GM12864 (cell line): ENCODE measurements at regions not wholly inside any gene's neighbourhood (a gene's known extent, or its start where the extent isn't known, plus 50 kb on each side); places are given as distances from the start of the nearest gene placed in this dataset.

ENCODE experiments used
- DNase-seq: peaks from one replicate; pipeline ENCODE4 v3.0.0-alpha.2; 2011; ENCODE audit warnings: low read depth
- H3K4me3 ChIP-seq: 2 replicates; pipeline ENCODE4 v1.5.1; 2011; ENCODE audit warnings: mild to moderate bottlenecking, low read depth, low read length, control low read depth
- TF ChIP-seq, protein P1 (sequence below): IDR thresholded peaks from 2 replicates; pipeline ENCODE4 v1.5.1; 2011; ENCODE audit warnings: low read depth, mild to moderate bottlenecking, moderate library complexity, low read length, control low read depth, inconsistent platforms; ENCODE audit errors: missing control alignments

DNA sequence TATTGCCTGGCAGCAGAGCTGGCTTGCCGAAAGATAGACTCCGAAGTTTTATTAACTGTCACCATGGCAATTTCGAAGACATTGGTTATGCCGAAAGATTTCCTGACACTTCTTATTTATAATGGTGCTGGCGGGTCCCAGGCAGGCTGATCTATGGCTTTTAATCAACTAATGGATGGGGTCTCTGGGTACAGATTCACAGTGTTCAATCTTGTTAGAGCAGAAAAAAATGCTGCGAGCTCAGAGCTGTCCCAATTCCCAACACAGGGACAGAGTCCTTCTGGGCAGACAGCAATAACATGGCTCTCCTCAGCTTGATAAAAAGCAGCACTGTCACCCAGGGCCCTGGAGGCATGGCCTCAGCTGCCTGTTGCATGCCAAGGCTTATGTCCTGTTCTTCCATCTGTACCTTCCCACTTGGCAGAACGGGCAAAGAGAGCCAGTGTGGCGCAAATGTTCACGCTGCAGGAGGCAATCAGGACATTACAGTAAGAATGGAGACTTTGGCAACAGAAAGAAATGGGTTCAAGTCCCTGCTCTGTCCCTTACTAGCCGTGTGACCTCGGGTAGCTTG, 228.2 kb upstream of the PWP1 start:
- H3K4me3 ChIP-seq, result no peak overlapping the region
- TF ChIP-seq, protein P1, sequence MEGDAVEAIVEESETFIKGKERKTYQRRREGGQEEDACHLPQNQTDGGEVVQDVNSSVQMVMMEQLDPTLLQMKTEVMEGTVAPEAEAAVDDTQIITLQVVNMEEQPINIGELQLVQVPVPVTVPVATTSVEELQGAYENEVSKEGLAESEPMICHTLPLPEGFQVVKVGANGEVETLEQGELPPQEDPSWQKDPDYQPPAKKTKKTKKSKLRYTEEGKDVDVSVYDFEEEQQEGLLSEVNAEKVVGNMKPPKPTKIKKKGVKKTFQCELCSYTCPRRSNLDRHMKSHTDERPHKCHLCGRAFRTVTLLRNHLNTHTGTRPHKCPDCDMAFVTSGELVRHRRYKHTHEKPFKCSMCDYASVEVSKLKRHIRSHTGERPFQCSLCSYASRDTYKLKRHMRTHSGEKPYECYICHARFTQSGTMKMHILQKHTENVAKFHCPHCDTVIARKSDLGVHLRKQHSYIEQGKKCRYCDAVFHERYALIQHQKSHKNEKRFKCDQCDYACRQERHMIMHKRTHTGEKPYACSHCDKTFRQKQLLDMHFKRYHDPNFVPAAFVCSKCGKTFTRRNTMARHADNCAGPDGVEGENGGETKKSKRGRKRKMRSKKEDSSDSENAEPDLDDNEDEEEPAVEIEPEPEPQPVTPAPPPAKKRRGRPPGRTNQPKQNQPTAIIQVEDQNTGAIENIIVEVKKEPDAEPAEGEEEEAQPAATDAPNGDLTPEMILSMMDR, result no peak
- no peak for DNase-seq

DNA sequence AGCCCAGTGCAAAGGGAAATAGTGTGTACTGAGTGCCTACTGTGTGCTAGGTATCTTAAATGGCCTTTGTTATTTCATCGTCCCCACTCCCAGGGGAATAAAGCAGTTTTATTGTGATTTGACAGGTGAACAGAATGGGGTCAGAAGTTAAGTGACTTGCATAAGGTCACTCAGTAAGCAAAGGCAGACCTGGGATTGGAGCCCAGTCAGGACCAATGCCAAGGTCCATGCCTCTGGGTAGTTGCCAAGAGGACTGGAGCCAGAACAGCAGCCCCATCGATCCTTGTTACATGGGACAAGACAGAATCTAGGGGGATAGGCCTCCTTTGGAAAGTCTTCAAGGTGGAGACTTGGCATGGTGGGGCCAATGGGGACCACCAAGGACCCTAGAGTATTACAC, 227.4 kb upstream of the PWP1 start:
- no peak overlapping the region for H3K4me3 ChIP-seq
- TF ChIP-seq, protein P1, result no peak
- no peak for DNase-seq

DNA sequence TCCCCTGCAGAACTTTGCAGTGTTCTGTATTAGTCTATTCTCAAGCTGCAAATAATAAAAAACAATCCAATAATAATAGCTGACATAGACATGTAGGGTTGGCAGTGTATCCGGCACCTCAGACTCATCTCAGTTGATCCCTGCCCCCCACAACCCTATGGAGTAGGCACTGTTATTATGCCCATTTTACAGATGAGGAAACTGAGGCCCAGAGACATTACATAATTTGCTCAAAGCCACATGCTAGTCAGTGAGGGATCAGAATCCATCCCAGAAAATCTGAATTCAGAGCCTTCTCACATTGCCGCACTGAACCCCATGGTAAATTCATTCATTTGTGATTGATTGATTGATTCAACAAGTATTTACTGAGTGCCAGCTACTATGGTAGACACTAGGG, 226.6 kb upstream of the PWP1 start:
- DNase-seq, result no peak
- H3K4me3 ChIP-seq, result no peak overlapping the region
- TF ChIP-seq, protein P1, result no peak

DNA sequence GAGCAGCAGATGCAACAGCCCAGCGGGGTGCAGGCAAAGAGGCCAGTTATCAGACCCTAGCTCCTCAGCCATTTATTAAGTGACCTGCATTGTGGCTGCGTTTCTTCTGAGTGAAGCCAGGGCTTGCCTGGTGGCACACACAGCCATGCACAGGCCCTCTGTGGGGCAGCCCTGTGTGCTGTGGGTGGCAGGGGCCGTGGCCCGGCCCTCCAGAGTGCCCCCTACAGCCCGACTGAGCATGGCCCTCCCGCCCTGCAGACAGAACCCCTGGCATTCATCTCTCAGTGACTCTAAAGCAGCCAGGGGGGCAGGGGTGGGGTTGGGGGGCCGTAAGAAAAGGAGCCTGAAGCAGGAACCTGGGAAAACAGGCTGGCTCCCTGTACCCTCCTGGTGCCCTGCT, 226.0 kb upstream of the PWP1 start:
- no peak overlapping the region for H3K4me3 ChIP-seq
- DNase-seq, result no peak
- TF ChIP-seq, protein P1, result no peak

DNA sequence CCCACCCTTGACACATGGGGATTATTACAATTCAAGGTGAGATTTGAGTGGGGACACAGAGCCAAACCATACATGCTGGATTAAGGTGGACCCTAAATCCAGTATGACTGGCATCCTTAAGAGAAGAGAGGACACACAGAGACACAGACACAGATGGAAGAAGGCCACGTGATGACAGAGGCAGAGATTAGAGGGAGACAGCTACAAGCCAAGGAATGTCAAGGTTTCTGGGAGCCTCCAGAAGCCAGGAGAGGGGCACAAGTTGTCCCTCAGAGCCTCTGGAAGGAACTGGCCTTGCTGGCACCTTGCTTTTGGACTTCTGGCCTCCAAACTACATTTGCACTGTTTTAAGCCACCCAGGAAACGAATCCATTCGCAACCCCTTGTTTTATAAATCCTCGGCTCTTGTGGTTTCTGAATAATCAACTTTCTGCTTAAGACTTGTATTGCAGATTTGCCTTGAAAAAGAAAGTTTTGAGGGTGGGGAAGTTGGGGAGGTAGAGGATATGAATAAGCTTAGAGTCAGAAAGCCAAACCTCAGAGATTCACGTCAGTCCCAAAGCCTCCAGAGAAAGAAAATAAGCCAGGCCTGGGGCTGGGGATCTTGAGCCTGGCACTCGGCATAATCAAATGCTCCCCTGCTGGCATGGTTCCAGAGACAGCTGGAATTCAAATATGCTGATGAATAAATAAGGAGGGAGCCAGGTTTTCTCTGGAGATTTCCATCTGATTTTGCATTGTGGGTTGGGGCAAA, 224.2 kb upstream of the PWP1 start:
- no peak for DNase-seq
- no peak overlapping the region for H3K4me3 ChIP-seq
- TF ChIP-seq, protein P1, result no peak

DNA sequence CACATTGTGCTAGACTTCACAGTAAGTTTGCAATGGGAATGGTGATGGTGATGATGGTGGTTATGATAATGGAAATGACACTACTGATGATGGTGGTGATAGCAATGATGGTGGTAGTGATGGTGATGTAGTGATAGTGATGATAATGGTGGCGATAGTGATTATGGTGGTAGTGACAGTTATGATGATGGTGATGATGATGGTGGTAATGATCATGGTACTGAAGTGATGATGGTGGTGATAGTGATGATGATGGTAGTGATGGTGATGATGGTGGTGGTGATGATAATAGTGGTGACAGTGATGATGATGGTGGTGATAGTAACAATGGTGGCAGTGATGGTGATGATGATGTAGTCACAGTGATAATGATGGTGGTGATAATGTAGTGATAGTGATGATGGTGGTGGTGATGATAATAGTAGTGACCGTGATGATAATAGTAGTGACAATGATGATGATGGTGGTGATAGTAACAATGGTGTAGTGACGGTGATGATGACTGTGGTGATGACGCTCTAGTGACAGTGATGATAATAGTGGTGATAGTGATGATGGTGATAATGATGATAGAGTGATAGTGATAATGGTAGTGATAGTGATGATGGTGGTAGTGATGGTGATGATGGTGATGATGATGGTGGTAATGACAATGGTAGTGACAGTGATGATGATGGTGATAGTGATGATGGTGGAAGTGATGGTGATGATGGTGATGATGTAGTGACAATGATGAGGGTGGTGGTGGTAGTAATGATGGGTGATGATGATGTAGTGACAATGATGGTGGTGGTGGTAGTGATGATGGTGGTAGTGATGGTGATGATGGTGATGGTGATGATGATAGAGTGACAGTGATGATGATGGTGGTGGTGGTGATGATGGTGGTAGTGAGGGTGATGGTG, 222.9 kb upstream of the PWP1 start:
- TF ChIP-seq, protein P1, result no peak
- DNase-seq, result no peak
- H3K4me3 ChIP-seq, result no peak overlapping the region
